ENCODE measurements at regions not wholly inside any gene's neighbourhood (a gene's known extent, or its start where the extent isn't known, plus 50 kb on each side); places are given as distances from the start of the nearest gene placed in this dataset.

DNA sequence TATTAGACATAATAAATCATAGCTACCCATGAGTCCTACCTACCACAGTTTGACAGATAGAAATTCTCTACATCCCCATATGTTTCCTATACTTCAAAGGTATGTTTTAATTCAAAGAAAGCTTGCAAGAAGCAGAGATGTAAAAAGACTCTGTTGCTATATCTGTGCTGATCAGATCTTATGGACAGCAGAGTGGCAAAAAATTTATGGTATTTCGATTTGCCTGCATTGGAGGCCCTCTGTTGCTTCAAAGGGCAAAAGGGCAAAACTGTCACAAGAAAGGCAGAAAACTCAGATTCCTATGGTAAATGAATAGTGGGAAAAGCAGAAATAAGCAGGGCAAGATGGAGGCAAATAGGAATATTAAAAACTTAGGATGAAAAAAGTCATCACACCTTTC is 447.8 kb upstream of the SPHKAP start:
- DNase-seq (ENCODE audit: low spot score, unreplicated experiment), result no peak
- Mint-ChIP-seq H3K27ac (no peak overlapping the region), H3K4me3 (ENCODE audit: low read depth) (no peak overlapping the region), H3K4me1 (ENCODE audit: low read depth) (peaks cover 31% of the 10 kb centered on the region), H3K27me3 (peaks cover 2% of the 10 kb centered on the region), H3K9me3 (ENCODE audit: low read depth) (peaks cover 7% of the 10 kb centered on the region), H3K36me3 (ENCODE audit: insufficient read depth) (no peaks in the 10 kb centered on the region)
- TF ChIP-seq, protein P1, sequence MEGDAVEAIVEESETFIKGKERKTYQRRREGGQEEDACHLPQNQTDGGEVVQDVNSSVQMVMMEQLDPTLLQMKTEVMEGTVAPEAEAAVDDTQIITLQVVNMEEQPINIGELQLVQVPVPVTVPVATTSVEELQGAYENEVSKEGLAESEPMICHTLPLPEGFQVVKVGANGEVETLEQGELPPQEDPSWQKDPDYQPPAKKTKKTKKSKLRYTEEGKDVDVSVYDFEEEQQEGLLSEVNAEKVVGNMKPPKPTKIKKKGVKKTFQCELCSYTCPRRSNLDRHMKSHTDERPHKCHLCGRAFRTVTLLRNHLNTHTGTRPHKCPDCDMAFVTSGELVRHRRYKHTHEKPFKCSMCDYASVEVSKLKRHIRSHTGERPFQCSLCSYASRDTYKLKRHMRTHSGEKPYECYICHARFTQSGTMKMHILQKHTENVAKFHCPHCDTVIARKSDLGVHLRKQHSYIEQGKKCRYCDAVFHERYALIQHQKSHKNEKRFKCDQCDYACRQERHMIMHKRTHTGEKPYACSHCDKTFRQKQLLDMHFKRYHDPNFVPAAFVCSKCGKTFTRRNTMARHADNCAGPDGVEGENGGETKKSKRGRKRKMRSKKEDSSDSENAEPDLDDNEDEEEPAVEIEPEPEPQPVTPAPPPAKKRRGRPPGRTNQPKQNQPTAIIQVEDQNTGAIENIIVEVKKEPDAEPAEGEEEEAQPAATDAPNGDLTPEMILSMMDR (IDR thresholded peaks at IDR 0.05; ENCODE audit: unreplicated experiment), result no peak

DNA sequence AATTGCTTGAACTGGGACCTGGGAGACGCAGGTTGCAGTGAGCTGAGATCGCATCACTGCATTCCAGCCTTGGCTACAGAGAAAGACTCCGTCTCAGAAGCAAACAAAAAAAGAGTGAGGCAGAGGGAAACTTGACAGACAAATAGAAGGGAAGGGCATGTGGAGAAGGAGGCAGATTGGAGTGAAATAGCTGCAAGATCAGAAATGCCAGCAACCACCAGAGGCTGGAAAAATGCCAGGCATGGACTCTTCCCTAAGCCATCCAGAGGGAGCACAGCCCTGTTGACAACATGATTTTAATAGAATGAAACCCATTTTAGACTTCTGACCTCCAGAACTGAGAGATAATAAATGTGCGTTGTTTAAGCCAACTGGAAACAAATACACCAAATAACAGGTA is 447.2 kb upstream of the SPHKAP start:
- DNase-seq (ENCODE audit: low spot score, unreplicated experiment), result no peak
- peaks cover 2% of the 10 kb centered on the region for H3K27me3 Mint-ChIP-seq
- no peaks in the 10 kb centered on the region for H3K36me3 Mint-ChIP-seq (ENCODE audit: insufficient read depth)
- H3K27ac Mint-ChIP-seq, result no peak overlapping the region
- H3K4me3 Mint-ChIP-seq (ENCODE audit: low read depth), result no peak overlapping the region
- peaks cover 4% of the 10 kb centered on the region for H3K9me3 Mint-ChIP-seq (ENCODE audit: low read depth)
- peaks cover 31% of the 10 kb centered on the region for H3K4me1 Mint-ChIP-seq (ENCODE audit: low read depth)
- TF ChIP-seq, protein P1 (IDR thresholded peaks at IDR 0.05; ENCODE audit: unreplicated experiment), result no peak

- H3K9me3 Mint-ChIP-seq (ENCODE audit: low read depth), result peaks cover 2% of the 10 kb centered on the region
- peaks cover 2% of the 10 kb centered on the region for H3K27me3 Mint-ChIP-seq
- TF ChIP-seq, protein P1 (IDR thresholded peaks at IDR 0.05; ENCODE audit: unreplicated experiment), result no peak
- no peak for DNase-seq (ENCODE audit: low spot score, unreplicated experiment)
- H3K4me3 Mint-ChIP-seq (ENCODE audit: low read depth), result no peak overlapping the region
- no peaks in the 10 kb centered on the region for H3K36me3 Mint-ChIP-seq (ENCODE audit: insufficient read depth)
- no peak overlapping the region for H3K27ac Mint-ChIP-seq
- peaks cover 25% of the 10 kb centered on the region for H3K4me1 Mint-ChIP-seq (ENCODE audit: low read depth)
These were observed 446.0 kb upstream of the SPHKAP start for GRCh38 chr2:228627510-228627909.

DNA sequence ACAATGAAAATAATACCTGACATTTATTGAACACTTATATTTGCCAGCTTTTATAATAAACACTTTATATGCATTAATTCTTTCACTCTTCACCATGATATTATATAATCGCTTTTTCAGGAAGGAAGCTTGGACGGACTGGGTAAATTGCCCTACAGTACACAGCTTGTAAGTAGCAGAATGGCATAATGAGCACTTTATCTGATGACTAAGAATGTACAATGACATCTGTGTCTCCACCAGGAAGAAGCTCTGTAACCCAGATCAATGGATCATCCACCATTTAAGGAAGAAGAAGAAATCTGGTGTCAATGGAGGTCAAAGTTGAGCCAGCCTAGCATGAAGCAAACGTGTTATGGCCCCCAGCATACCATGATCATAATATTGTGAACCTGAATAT is 444.0 kb upstream of the SPHKAP start:
- H3K9me3 Mint-ChIP-seq (ENCODE audit: low read depth), result no peaks in the 10 kb centered on the region
- H3K27me3 Mint-ChIP-seq, result peaks cover 2% of the 10 kb centered on the region
- TF ChIP-seq, protein P1 (IDR thresholded peaks at IDR 0.05; ENCODE audit: unreplicated experiment), result no peak
- no peak for DNase-seq (ENCODE audit: low spot score, unreplicated experiment)
- peaks cover 17% of the 10 kb centered on the region for H3K4me1 Mint-ChIP-seq (ENCODE audit: low read depth)
- no peak overlapping the region for H3K4me3 Mint-ChIP-seq (ENCODE audit: low read depth)
- no peak overlapping the region for H3K27ac Mint-ChIP-seq
- H3K36me3 Mint-ChIP-seq (ENCODE audit: insufficient read depth), result no peaks in the 10 kb centered on the region

DNA sequence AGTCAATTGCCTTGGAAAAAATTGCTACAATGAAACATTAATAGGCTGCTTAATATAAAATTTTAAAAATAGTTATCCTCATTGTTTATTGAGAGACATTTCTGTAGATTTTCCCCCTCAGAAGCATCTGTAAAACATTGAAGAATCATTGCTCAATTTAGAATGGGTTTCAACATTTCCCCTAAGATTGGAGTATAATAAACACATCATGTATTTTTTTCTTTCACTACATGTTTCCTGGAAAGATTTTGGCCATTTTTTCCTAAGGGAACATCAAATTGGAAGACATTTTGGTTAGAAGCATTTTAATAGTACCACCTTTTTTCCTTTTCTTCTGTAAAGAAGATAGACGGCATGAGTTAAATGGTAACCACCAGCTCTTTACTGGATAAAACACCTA is 443.2 kb upstream of the SPHKAP start:
- TF ChIP-seq, protein P1 (IDR thresholded peaks at IDR 0.05; ENCODE audit: unreplicated experiment), result no peak
- peaks cover 12% of the 10 kb centered on the region for H3K4me1 Mint-ChIP-seq (ENCODE audit: low read depth)
- H3K27ac Mint-ChIP-seq, result no peak overlapping the region
- no peaks in the 10 kb centered on the region for H3K9me3 Mint-ChIP-seq (ENCODE audit: low read depth)
- H3K4me3 Mint-ChIP-seq (ENCODE audit: low read depth), result no peak overlapping the region
- H3K36me3 Mint-ChIP-seq (ENCODE audit: insufficient read depth), result no peaks in the 10 kb centered on the region
- peaks cover 2% of the 10 kb centered on the region for H3K27me3 Mint-ChIP-seq
- no peak for DNase-seq (ENCODE audit: low spot score, unreplicated experiment)

Data from progenitor cell of endocrine pancreas (in vitro differentiated cells).